HG03432 (cell line): ENCODE measurements at regions not wholly inside any gene's neighbourhood (a gene's known extent, or its start where the extent isn't known, plus 50 kb on each side); places are given as distances from the start of the nearest gene placed in this dataset.

Experiments
- ATAC-seq: cut with Tn5 transposase; IDR thresholded peaks from one replicate; pipeline ENCODE4 v1.9.1; 2021; ENCODE audit warnings: mild to moderate bottlenecking, moderate library complexity; ENCODE audit not compliant: unreplicated experiment

- no peak for ATAC-seq
These were observed 665.1 kb downstream of the CCSER2 start for GRCh38 chr10:84993251-84994035.

GRCh38 chr10:84994722-84995121 is 666.3 kb downstream of the CCSER2 start:
- ATAC-seq: no peak

GRCh38 chr10:84996580-84996979 is 668.2 kb downstream of the CCSER2 start:
- ATAC-seq: no peak

GRCh38 chr10:84997870-84998269 is 669.5 kb downstream of the CCSER2 start:
- ATAC-seq: no peak

GRCh38 chr10:84999929-85000328 is 671.5 kb downstream of the CCSER2 start:
- no peak for ATAC-seq

- ATAC-seq: no peak
These were observed 674.7 kb downstream of the CCSER2 start for GRCh38 chr10:85003083-85003482.

GRCh38 chr10:85008488-85009184 is 680.2 kb downstream of the CCSER2 start:
- ATAC-seq: no peak

- no peak for ATAC-seq
These were observed 683.9 kb downstream of the CCSER2 start for GRCh38 chr10:85012305-85012704.

- ATAC-seq: no peak
These were observed 698.6 kb downstream of the CCSER2 start for GRCh38 chr10:85026878-85027467.

GRCh38 chr10:85032981-85033380 is 704.6 kb downstream of the CCSER2 start:
- no peak for ATAC-seq

GRCh38 chr10:85036661-85037060 is 708.3 kb downstream of the CCSER2 start:
- ATAC-seq: no peak

GRCh38 chr10:85039311-85039710 is 710.9 kb downstream of the CCSER2 start:
- no peak for ATAC-seq

GRCh38 chr10:85043207-85043606 is 714.8 kb downstream of the CCSER2 start:
- no peak for ATAC-seq

GRCh38 chr10:85045046-85045445 is 716.7 kb downstream of the CCSER2 start:
- ATAC-seq: no peak

- no peak for ATAC-seq
These were observed 718.9 kb downstream of the CCSER2 start for GRCh38 chr10:85047170-85047834.

GRCh38 chr10:85047979-85048378 is 719.6 kb downstream of the CCSER2 start:
- ATAC-seq: no peak

- ATAC-seq: no peak
These were observed 720.3 kb downstream of the CCSER2 start for GRCh38 chr10:85048644-85049043.

- no peak for ATAC-seq
These were observed 732.6 kb downstream of the CCSER2 start for GRCh38 chr10:85060944-85061343.

- no peak for ATAC-seq
These were observed 733.0 kb downstream of the CCSER2 start for GRCh38 chr10:85061401-85061800.

- no peak for ATAC-seq
These were observed 739.6 kb downstream of the CCSER2 start for GRCh38 chr10:85067955-85068354.

- ATAC-seq: no peak
These were observed 752.5 kb downstream of the CCSER2 start for GRCh38 chr10:85080934-85081333.
